K562 (cell line): ENCODE measurements at regions not wholly inside any gene's neighbourhood (a gene's known extent, or its start where the extent isn't known, plus 50 kb on each side); places are given as distances from the start of the nearest gene placed in this dataset.
"Not testable (repeated sequence)": the region's sequence is repeated elsewhere in the genome, so short reads cannot be mapped to it uniquely, and the experiment has no call there.

Source experiments
- ATAC-seq: fragments of 200-7000 bp; cut with Tn5 transposase; 3 replicates; pipeline ENCODE4 v1.9.1; 2020; ENCODE audit warnings: moderate library complexity
- BruUV-seq: library from RNA; stranded (reverse); fragments of 400-500 nt; replicated peaks from 2 replicates; lab custom pipeline; 2021; lab: Mats Ljungman, UMichigan
- CTCF ChIA-PET: fragments of 300-600 bp; formaldehyde crosslinking; extraction: SDS; loops from one replicate; lab custom pipeline; 2021; ENCODE audit warnings: low intra/inter-chr PET ratio; lab: Yijun Ruan, JAX
- POLR2A ChIA-PET: fragments of 300-600, 350-650 bp; sonication (Branson Sonifier 250); formaldehyde crosslinking; extraction: SDS; loops from one replicate; lab custom pipeline; 2021; ENCODE audit warnings: antibody characterized with exemption, inconsistent platforms; lab: Yijun Ruan, JAX
- DNase-seq, 4 experiments: peaks; one replicate each; pipeline versions ENCODE4 v3.0.0 to v3.0.0-alpha.2; 2011 to 2018; ENCODE audit warnings: low spot score in 3 of 4, mixed read lengths in 3 of 4; ENCODE audit errors: extremely low read depth in 1 of 4
- FAIRE-seq: peaks from 2 replicates; lab custom pipeline; 2011; peaks lifted over from hg19 to GRCh38; lab: Jason Lieb, UNC
- H2AFZ ChIP-seq: 2 replicates; pipeline ENCODE4 v1.6.0; 2011; ENCODE audit warnings: low read depth, low read length, control low read depth, inconsistent platforms
- H3K27ac ChIP-seq: fragments of 200-600 bp; 3 replicates; pipeline ENCODE4 v1.8.0; 2011; ENCODE audit warnings: low read depth, mild to moderate bottlenecking, control low read depth, inconsistent platforms, low read length, moderate library complexity, mixed read lengths; ENCODE audit errors: extremely low read depth
- H3K27me3 ChIP-seq, 2 experiments: fragments of 300-600 bp in 1 of 2; 2 replicates in 1 of 2; 3 replicates in 1 of 2; pipeline versions ENCODE4 v1.6.0 to v1.8.0; 2011; ENCODE audit warnings: inconsistent platforms in 2 of 2, low read length in 2 of 2, mild to moderate bottlenecking in 1 of 2, mixed read lengths in 1 of 2, moderate library complexity in 1 of 2; ENCODE audit not compliant: control insufficient read depth in 2 of 2, insufficient read depth in 2 of 2
- H3K36me3 ChIP-seq: fragments of 300-600 bp; 3 replicates; pipeline ENCODE4 v1.8.0; 2011; ENCODE audit warnings: mild to moderate bottlenecking, low read length, inconsistent platforms; ENCODE audit not compliant: control insufficient read depth, insufficient read depth
- H3K4me1 ChIP-seq, 2 experiments: fragments of 200-600 bp in 1 of 2; replicated peaks in 1 of 2; 2 replicates in 1 of 2; 3 replicates in 1 of 2; pipeline versions ENCODE4 v1.5.1 to v1.8.0; 2011; ENCODE audit warnings: inconsistent platforms in 2 of 2, low read length in 2 of 2, mild to moderate bottlenecking in 1 of 2, mixed read lengths in 1 of 2, moderate library complexity in 1 of 2; ENCODE audit not compliant: control insufficient read depth in 2 of 2, insufficient read depth in 2 of 2
- H3K4me2 ChIP-seq: 2 replicates; pipeline ENCODE4 v1.6.1; 2011; ENCODE audit warnings: low read length, control low read depth, inconsistent platforms, mixed read lengths; ENCODE audit not compliant: insufficient read depth
- H3K4me3 ChIP-seq: fragments of 200-600 bp; sonication (generic), shearing (Covaris generic); 2 replicates; pipeline ENCODE4 v1.5.1; 2016; ENCODE audit warnings: control low read depth, inconsistent platforms
- H3K79me2 ChIP-seq: fragments of 200-600 bp; 3 replicates; pipeline ENCODE4 v1.8.0; 2011; ENCODE audit warnings: low read length, inconsistent platforms; ENCODE audit not compliant: control insufficient read depth, insufficient read depth
- H3K9ac ChIP-seq, 2 experiments: 2 replicates each; pipeline versions ENCODE4 v1.6.0 to v1.6.1; 2011; ENCODE audit warnings: low read depth in 2 of 2, low read length in 2 of 2, control low read depth in 1 of 2, inconsistent platforms in 1 of 2, mild to moderate bottlenecking in 1 of 2, mixed read lengths in 1 of 2; ENCODE audit not compliant: insufficient read depth in 1 of 2
- H3K9me1 ChIP-seq: one replicate; pipeline ENCODE4 v1.6.0; 2011; ENCODE audit warnings: inconsistent platforms, mild to moderate bottlenecking, low read length, moderate library complexity; ENCODE audit not compliant: control insufficient read depth, insufficient read depth
- H3K9me3 ChIP-seq: replicated peaks from 2 replicates; pipeline ENCODE4 v1.5.1; 2011; ENCODE audit warnings: low read depth, low read length, inconsistent platforms; ENCODE audit not compliant: control insufficient read depth, insufficient read depth
- H4K20me1 ChIP-seq: replicated peaks from 2 replicates; pipeline ENCODE4 v1.6.1; 2011; ENCODE audit warnings: low read length, inconsistent platforms, mixed read lengths; ENCODE audit not compliant: control insufficient read depth, insufficient read depth
- CBX3 ChIP-seq, 2 experiments: IDR thresholded peaks; 1 replicate in 1 of 2; 2 replicates in 1 of 2; pipeline ENCODE4 v1.6.1; 2012; ENCODE audit warnings: inconsistent platforms in 2 of 2, low read length in 2 of 2, borderline replicate concordance in 1 of 2, control low read depth in 1 of 2
- CC2D1A ChIP-seq: fragments of 450-650 bp; IDR thresholded peaks from 2 replicates; pipeline ENCODE4 v1.6.1; 2017; ENCODE audit warnings: mild to moderate bottlenecking
- ZBTB33 ChIP-seq: sonication (generic); formaldehyde crosslinking; IDR thresholded peaks from 2 replicates; pipeline ENCODE4 v1.8.1; 2023; ENCODE audit warnings: mild to moderate bottlenecking, missing genetic modification reagents
- ZNF445 ChIP-seq: fragments of 250-450 bp; sonication (Bioruptor Pico); IDR thresholded peaks from 2 replicates; pipeline ENCODE4 v1.4.0; 2020; ENCODE audit warnings: low read depth, mild to moderate bottlenecking, moderate library complexity
- WGBS: fragments of 100-300 bp; shearing (Covaris generic); methylation state at CpG from one replicate; pipeline ENCODE4 v1.1.6; 2016; ENCODE audit warnings: low coverage, mixed read lengths; ENCODE audit not compliant: insufficient coverage; ENCODE audit errors: missing lambda C conversion rate; 5-methylcytosine and 5-hydroxymethylcytosine counted together
- in situ Hi-C: fragments of 300-500 bp; cut with MboI; formaldehyde crosslinking; loops from 4 replicates; pipeline ENCODE4 v1.15.0; 2018; ENCODE audit warnings: inconsistent platforms, mixed read lengths
- intact Hi-C: fragments of 100-400 bp; cut with micrococcal nuclease; formaldehyde crosslinking; loops from 2 replicates; pipeline ENCODE4 v1.14.2; 2022
- TF ChIP-seq, protein P1 (sequence below): fragments of 450-650 bp; IDR thresholded peaks from 2 replicates; pipeline ENCODE4 v1.6.1; 2016; ENCODE audit warnings: mild to moderate bottlenecking

- DNase-seq, H3K27ac ChIP-seq, H3K9me1 ChIP-seq, in situ Hi-C loops, H3K9me3 ChIP-seq, POLR2A ChIA-PET, BruUV-seq, H2AFZ ChIP-seq, H3K27me3 ChIP-seq, intact Hi-C loops, H3K9ac ChIP-seq, ATAC-seq, CTCF ChIA-PET, H4K20me1 ChIP-seq, FAIRE-seq, H3K4me2 ChIP-seq, H3K4me3 ChIP-seq, H3K4me1 ChIP-seq: not testable (repeated sequence)
- Histone ChIP-seq H3K79me2 (peaks cover 73% of the 10 kb centered on the region), H3K36me3 (peaks cover 32% of the 10 kb centered on the region)
- 60% methylated on average over 13 of the region's 13 CpGs for WGBS
- TF ChIP-seq ZNF445 (peak; percentile 81), CBX3 (IDR thresholded peaks at IDR 0.05; ENCODE audit: borderline replicate concordance in 1 of 2, low read length in 2 of 2) (peak in 1 of 2 experiments; percentile 40; a peak in 1 of 3 replicates), ZBTB33 (CRISPR knock-in tag) (peak; percentile 70), CC2D1A (peak; percentile 73; the same call in 1 of the 2 replicates)
- TF ChIP-seq, protein P1, sequence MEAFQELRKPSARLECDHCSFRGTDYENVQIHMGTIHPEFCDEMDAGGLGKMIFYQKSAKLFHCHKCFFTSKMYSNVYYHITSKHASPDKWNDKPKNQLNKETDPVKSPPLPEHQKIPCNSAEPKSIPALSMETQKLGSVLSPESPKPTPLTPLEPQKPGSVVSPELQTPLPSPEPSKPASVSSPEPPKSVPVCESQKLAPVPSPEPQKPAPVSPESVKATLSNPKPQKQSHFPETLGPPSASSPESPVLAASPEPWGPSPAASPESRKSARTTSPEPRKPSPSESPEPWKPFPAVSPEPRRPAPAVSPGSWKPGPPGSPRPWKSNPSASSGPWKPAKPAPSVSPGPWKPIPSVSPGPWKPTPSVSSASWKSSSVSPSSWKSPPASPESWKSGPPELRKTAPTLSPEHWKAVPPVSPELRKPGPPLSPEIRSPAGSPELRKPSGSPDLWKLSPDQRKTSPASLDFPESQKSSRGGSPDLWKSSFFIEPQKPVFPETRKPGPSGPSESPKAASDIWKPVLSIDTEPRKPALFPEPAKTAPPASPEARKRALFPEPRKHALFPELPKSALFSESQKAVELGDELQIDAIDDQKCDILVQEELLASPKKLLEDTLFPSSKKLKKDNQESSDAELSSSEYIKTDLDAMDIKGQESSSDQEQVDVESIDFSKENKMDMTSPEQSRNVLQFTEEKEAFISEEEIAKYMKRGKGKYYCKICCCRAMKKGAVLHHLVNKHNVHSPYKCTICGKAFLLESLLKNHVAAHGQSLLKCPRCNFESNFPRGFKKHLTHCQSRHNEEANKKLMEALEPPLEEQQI, result peak; percentile 81
These were observed 674.6 kb upstream of the CTNND2 start for GRCh38 chr5:12578803-12579202.
